ENCODE measurements at regions not wholly inside any gene's neighbourhood (a gene's known extent, or its start where the extent isn't known, plus 50 kb on each side); places are given as distances from the start of the nearest gene placed in this dataset.

DNA sequence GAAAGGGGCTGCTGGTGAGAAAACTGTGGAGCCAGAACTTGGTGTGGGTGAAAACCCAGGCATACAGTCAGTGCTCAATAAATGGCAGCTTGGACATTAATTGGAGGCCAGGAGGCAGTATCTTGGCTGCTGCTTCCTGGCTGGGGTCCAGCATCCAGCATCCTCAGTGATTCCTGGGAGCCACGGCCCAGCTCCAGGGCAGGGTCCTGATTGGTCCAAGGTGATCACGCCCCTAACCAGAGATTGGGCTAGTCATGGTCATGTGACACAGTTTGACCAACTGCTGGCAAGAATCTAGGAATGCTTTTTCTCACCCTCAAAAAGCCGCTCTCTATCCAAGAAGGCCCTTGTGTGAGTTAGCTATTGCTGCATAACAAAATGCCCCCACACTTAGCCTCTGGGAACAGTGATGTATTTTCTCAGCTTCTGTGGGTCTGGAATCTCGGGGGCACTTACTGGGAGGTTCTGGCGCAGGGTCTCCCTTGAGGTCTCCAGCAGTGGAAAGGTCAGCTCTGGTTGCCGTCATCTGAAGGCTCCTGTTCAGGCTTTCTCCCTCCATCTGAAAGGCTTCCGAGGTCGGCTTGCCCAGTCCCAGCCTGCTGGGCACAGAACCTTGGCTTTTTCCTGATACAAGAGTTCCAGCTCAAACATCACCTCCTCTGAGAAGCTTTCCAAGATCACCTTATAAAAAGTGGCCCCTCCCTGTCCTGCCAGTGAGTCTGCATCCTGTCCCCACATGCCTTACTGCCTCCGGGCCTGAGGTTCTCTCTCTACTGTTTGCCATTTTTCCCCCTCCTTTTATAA lies 119.2 kb upstream of the NCOR2 start:
- H3K27ac ChIP-seq (ENCODE audit: low read depth in 1 of 2, low read length in 2 of 2) = no peak overlapping the region
- TF ChIP-seq, protein P1, sequence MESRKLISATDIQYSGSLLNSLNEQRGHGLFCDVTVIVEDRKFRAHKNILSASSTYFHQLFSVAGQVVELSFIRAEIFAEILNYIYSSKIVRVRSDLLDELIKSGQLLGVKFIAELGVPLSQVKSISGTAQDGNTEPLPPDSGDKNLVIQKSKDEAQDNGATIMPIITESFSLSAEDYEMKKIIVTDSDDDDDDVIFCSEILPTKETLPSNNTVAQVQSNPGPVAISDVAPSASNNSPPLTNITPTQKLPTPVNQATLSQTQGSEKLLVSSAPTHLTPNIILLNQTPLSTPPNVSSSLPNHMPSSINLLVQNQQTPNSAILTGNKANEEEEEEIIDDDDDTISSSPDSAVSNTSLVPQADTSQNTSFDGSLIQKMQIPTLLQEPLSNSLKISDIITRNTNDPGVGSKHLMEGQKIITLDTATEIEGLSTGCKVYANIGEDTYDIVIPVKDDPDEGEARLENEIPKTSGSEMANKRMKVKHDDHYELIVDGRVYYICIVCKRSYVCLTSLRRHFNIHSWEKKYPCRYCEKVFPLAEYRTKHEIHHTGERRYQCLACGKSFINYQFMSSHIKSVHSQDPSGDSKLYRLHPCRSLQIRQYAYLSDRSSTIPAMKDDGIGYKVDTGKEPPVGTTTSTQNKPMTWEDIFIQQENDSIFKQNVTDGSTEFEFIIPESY (IDR thresholded peaks at IDR 0.05) = no peak
- TF ChIP-seq HNF4G (IDR thresholded peaks at IDR 0.05) (no peak), YY1 (IDR thresholded peaks at IDR 0.05) (no peak)
- 88% methylated on average over 9 of the region's 9 CpGs for WGBS

DNA sequence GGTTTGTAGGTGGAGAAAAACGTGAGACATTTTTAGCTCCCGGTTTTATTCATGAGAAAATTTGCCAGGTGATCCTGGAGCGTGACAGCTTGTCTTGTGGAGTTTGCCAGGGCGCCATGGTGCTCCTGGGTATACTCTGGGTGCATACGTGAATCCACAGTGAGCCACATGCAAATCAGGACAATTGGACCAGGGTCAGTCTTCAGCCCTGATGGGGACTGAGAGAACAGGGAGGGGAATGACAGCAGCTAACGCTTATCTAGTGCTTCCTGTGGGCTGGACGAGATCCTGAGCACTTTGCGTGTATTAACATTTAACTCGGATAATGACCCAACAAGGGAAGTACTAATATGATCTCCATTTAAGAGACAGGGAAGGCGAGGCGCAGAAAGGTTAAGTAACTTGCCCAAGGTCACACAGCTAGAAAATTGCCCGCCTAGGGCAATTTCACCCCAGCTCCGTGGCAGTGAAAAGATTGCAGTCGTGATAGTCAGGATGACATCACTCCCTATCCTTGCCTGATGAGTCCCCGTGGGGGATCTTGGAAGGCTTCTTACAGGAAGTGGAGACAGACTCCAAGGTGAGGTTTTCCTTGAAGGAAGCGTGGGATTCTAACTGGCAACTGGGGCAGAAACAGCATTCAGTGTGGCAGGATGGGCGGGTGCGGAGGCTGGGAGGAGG lies 118.4 kb upstream of the NCOR2 start:
- H3K9ac ChIP-seq (ENCODE audit: low read depth in 1 of 2, low read length in 2 of 2) = no peak overlapping the region
- H3K27ac ChIP-seq (ENCODE audit: low read depth in 1 of 2, low read length in 2 of 2) = no peak overlapping the region
- H3K27me3 ChIP-seq (ENCODE audit: control insufficient read depth in 4 of 4, insufficient read depth in 4 of 4, low read length in 3 of 4) = no peaks in the 10 kb centered on the region
- H3K36me3 ChIP-seq (ENCODE audit: control insufficient read depth in 4 of 4, insufficient read depth in 3 of 4, low read depth in 1 of 4, low read length in 3 of 4) = no peaks in the 10 kb centered on the region
- TF ChIP-seq RAD21 (IDR thresholded peaks at IDR 0.05) (no peak), NR2F2 (IDR thresholded peaks at IDR 0.05) (no peak)
- H3K4me3 ChIP-seq (ENCODE audit: low read depth in 1 of 3, low read length in 3 of 3) = no peak overlapping the region
- no peaks in the 10 kb centered on the region for H3K9me3 ChIP-seq (ENCODE audit: control insufficient read depth in 4 of 4, low read length in 3 of 4)
- DNase-seq (ENCODE audit: low spot score) = no peak
- H3K4me1 ChIP-seq (ENCODE audit: control insufficient read depth in 4 of 4, insufficient read depth in 4 of 4, low read length in 3 of 4) = peaks cover 6 to 25% (median 15%) of the 10 kb centered on the region in 4 donors
- 78% methylated on average over 18 of the region's 18 CpGs for WGBS

More for the DNA sequence above, 119.2 kb upstream of the NCOR2 start:
- H3K4me1 ChIP-seq (ENCODE audit: control insufficient read depth in 4 of 4, insufficient read depth in 4 of 4, low read length in 3 of 4) = peaks cover 4 to 20% (median 10%) of the 10 kb centered on the region in 4 donors
- H3K9me3 ChIP-seq (ENCODE audit: control insufficient read depth in 4 of 4, low read length in 3 of 4) = no peaks in the 10 kb centered on the region
- DNase-seq (ENCODE audit: low spot score) = no peak
- H3K4me3 ChIP-seq (ENCODE audit: low read depth in 1 of 3, low read length in 3 of 3) = no peak overlapping the region
- no peaks in the 10 kb centered on the region for H3K27me3 ChIP-seq (ENCODE audit: control insufficient read depth in 4 of 4, insufficient read depth in 4 of 4, low read length in 3 of 4)
- H3K36me3 ChIP-seq (ENCODE audit: control insufficient read depth in 4 of 4, insufficient read depth in 3 of 4, low read depth in 1 of 4, low read length in 3 of 4) = no peaks in the 10 kb centered on the region
- no peak overlapping the region for H3K9ac ChIP-seq (ENCODE audit: low read depth in 1 of 2, low read length in 2 of 2)

DNA sequence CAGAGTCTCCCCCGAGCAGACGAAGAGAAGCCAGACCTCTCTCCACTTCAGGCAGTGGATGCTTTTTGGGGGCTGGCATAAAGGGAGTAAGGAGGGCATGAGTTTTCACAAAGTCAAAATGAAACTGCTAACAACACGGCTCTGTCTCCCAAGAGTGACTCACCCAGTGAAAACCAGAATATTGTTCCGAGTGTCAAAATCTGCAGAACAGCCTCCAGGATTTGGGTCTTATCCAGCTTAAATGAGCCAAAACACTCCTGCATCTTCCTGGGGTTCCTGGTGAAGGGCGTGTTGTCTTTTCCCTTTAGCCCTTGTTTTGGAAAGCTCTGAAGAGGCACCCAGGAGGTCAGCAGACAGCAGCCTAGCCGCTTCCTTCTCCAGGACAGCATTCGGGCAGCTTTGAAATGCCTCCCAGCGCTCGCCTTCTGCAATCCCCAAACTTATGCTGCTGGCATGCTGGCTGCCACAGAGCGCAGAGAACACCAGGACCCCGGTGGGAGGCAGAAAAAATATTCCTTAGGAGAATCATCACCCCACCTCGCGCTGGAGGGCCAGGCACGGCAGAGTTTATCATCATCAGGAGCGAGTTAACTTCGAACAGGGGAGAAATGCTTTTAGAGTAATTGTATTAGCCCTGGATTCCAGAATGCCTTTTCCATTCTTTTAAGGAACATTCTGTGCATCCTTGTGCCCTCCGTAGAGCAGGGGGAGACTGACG lies 117.7 kb upstream of the NCOR2 start:
- H3K27ac ChIP-seq (ENCODE audit: low read depth in 1 of 2, low read length in 2 of 2) = peak overlapping the region in 1 of 2 donors; percentile 49
- no peaks in the 10 kb centered on the region for H3K27me3 ChIP-seq (ENCODE audit: control insufficient read depth in 4 of 4, insufficient read depth in 4 of 4, low read length in 3 of 4)
- WGBS = 68% methylated on average over 18 of the region's 18 CpGs
- no peak overlapping the region for H3K9ac ChIP-seq (ENCODE audit: low read depth in 1 of 2, low read length in 2 of 2)
- TF ChIP-seq, protein P2, sequence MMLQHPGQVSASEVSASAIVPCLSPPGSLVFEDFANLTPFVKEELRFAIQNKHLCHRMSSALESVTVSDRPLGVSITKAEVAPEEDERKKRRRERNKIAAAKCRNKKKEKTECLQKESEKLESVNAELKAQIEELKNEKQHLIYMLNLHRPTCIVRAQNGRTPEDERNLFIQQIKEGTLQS (IDR thresholded peaks at IDR 0.05) = no peak
- peak; percentile 43 to 57 for TF ChIP-seq JUND (IDR thresholded peaks at IDR 0.05)
- H3K4me1 ChIP-seq (ENCODE audit: control insufficient read depth in 4 of 4, insufficient read depth in 4 of 4, low read length in 3 of 4) = peaks cover 8 to 31% (median 21%) of the 10 kb centered on the region in 4 donors
- H3K36me3 ChIP-seq (ENCODE audit: control insufficient read depth in 4 of 4, insufficient read depth in 3 of 4, low read depth in 1 of 4, low read length in 3 of 4) = no peaks in the 10 kb centered on the region
- no peaks in the 10 kb centered on the region for H3K9me3 ChIP-seq (ENCODE audit: control insufficient read depth in 4 of 4, low read length in 3 of 4)
- H3K4me3 ChIP-seq (ENCODE audit: low read depth in 1 of 3, low read length in 3 of 3) = no peak overlapping the region
- no peak for DNase-seq (ENCODE audit: low spot score)

DNA sequence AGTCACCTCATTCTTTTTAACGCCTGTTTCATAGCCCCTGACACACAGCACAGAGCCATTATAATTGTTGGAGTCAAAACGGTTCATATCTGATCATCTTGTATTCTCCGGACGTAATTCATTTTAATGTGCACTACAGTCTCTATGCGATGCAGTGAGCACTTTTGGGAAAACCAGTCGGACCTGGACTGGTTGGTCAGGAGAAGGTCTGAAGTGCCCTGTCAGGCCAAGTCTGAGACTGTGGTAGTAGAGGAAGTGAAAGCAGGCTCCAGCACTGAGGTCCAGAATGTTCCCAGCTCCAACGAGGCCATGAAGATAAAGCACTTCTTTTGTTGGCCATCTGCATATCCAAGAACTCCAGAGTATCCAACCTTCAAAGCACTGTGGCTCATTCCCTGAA lies 117.1 kb upstream of the NCOR2 start:
- TF ChIP-seq FOXA2 (IDR thresholded peaks at IDR 0.05) (no peak), SP1 (IDR thresholded peaks at IDR 0.05) (no peak), YY1 (IDR thresholded peaks at IDR 0.05) (no peak), JUND (IDR thresholded peaks at IDR 0.05) (no peak), HNF4G (IDR thresholded peaks at IDR 0.05) (no peak), TAF1 (conservative IDR thresholded peaks at IDR 0.05) (no peak), RAD21 (IDR thresholded peaks at IDR 0.05) (no peak), GABPA (IDR thresholded peaks at IDR 0.05 in 1 of 2, conservative IDR thresholded peaks at IDR 0.05 in 1 of 2) (no peak), HNF4A (conservative IDR thresholded peaks at IDR 0.05) (no peak), RXRA (IDR thresholded peaks at IDR 0.05) (no peak), FOXA1 (IDR thresholded peaks at IDR 0.05) (no peak)
- TF ChIP-seq, protein P2 (IDR thresholded peaks at IDR 0.05) = no peak
- TF ChIP-seq, protein P3, sequence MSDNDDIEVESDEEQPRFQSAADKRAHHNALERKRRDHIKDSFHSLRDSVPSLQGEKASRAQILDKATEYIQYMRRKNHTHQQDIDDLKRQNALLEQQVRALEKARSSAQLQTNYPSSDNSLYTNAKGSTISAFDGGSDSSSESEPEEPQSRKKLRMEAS (IDR thresholded peaks at IDR 0.05) = no peak
- TF ChIP-seq, protein P1 (IDR thresholded peaks at IDR 0.05) = no peak
- no peaks in the 10 kb centered on the region for H3K9me3 ChIP-seq (ENCODE audit: control insufficient read depth in 4 of 4, low read length in 3 of 4)
- H3K9ac ChIP-seq (ENCODE audit: low read depth in 1 of 2, low read length in 2 of 2) = no peak overlapping the region
- H3K4me3 ChIP-seq (ENCODE audit: low read depth in 1 of 3, low read length in 3 of 3) = no peak overlapping the region
- H3K4me1 ChIP-seq (ENCODE audit: control insufficient read depth in 4 of 4, insufficient read depth in 4 of 4, low read length in 3 of 4) = peaks cover 10 to 37% (median 25%) of the 10 kb centered on the region in 4 donors
- no peaks in the 10 kb centered on the region for H3K27me3 ChIP-seq (ENCODE audit: control insufficient read depth in 4 of 4, insufficient read depth in 4 of 4, low read length in 3 of 4)
- no peak for DNase-seq (ENCODE audit: low spot score)
- peak overlapping the region in 1 of 2 donors; percentile 49 for H3K27ac ChIP-seq (ENCODE audit: low read depth in 1 of 2, low read length in 2 of 2)
- WGBS = 76% methylated on average over 7 of the region's 7 CpGs
- no peaks in the 10 kb centered on the region for H3K36me3 ChIP-seq (ENCODE audit: control insufficient read depth in 4 of 4, insufficient read depth in 3 of 4, low read depth in 1 of 4, low read length in 3 of 4)

All from liver (tissue), 7 donors.